PFSK-1 (cell line): ENCODE measurements at regions not wholly inside any gene's neighbourhood (a gene's known extent, or its start where the extent isn't known, plus 50 kb on each side); places are given as distances from the start of the nearest gene placed in this dataset.

Experiments used
- POLR2AphosphoS5 ChIP-seq: IDR thresholded peaks from 2 replicates; pipeline ENCODE4 v1.6.1; 2012; ENCODE audit warnings: low read depth, mild to moderate bottlenecking, control low read depth, low read length, moderate library complexity
- REST ChIP-seq, 2 experiments: IDR thresholded peaks; 2 replicates each; pipeline versions ENCODE4 v1.6.1 to v1.8.0; 2011 to 2012; ENCODE audit warnings: low read depth in 2 of 2, low read length in 2 of 2, control low read depth in 1 of 2, inconsistent platforms in 1 of 2, mild to moderate bottlenecking in 1 of 2, moderate library complexity in 1 of 2; ENCODE audit not compliant: insufficient read depth in 1 of 2
- TAF1 ChIP-seq: IDR thresholded peaks from 2 replicates; pipeline ENCODE4 v1.6.1; 2012; ENCODE audit warnings: low read length, control low read depth, borderline replicate concordance; ENCODE audit not compliant: insufficient read depth

- no peak for TF ChIP-seq POLR2AphosphoS5
- TF ChIP-seq TAF1: no peak
- no peak for TF ChIP-seq REST (IDR thresholded peaks at IDR 0.05; ENCODE audit: insufficient read depth in 1 of 2, low read depth in 2 of 2, low read length in 2 of 2)
Measured at GRCh38 chr22:48869161-48869560, 958.5 kb downstream of the BRD1 start.
